ENCODE measurements at regions not wholly inside any gene's neighbourhood (a gene's known extent, or its start where the extent isn't known, plus 50 kb on each side); places are given as distances from the start of the nearest gene placed in this dataset.
"Not testable (repeated sequence)": the region's sequence is repeated elsewhere in the genome, so short reads cannot be mapped to it uniquely, and the experiment has no call there.

DNA sequence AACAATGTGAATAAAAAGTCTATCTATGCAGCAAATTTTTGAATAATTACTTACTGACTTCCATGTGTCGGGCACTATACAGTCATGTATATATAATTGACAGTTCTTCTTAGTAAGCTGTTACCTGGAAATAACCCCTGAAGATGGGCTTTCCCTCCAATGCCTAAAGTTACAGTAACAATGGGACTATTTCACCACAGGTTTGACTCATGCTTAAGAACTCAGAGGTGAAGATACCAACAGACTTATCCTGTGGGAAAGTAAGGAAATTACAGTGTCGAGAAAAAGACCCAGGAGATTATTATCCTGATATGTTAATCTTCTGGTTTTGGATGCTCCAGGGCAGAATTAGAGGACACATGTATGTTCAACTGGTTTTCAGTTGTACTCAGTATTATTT lies 601.5 kb upstream of the SOX9 start:
- no peak for DNase-seq

DNA sequence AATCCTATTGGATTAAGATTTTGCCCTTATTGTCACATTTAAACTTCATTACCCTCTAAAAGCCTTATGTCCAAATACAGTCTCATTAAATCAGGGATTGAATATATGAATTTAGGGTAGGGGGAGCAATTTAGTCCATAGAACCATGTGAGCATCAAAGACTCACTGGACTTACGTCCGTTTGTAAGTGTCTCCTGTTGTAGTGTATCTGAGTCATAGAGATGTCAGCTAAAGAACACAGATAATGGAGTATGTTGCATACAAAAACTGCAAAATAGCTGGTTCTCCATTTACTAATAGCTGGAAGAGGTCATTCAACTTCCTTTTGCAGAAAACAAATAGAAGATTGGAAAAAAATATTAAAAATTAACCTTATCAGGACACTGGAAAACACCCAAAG lies 599.1 kb upstream of the SOX9 start:
- DNase-seq = no peak

DNA sequence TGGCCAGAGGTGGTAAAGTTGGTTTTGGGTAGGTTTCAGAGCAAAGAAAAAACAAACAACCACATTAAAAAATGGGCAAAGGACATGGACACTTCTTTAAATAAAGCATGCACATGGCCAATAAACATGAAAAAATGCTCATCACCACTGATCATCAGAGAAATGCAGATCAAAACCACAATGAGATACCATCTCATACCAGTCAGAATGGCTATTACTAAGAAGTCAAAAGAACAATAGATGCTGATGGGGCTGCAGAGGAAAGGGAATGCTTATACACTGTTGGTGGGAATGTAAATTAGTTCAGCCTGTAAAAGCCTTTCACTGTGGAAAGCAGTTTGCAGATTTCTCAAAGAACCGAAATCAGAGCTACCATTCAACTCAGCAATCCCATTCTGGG lies 598.4 kb upstream of the SOX9 start:
- peak; percentile 47 for DNase-seq

DNA sequence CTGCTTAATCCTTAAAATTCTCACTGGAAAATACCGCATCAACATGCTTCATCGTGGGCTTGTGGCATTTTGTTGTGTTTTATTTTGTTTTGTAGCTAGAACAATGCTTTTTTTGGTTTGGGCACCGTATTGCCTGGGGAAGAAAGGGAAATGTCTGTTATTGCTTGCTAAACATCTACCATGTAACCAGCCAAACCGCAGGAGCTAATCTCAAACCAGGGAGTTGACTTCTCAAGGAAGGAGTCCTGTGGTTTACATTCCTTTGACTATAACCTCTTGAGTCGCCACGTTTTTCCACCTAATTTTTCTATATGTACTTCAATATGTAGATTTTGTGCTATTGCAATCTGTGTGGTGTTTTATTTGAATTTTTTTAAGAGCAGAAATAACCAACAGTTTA lies 593.5 kb upstream of the SOX9 start:
- DNase-seq = no peak

DNA sequence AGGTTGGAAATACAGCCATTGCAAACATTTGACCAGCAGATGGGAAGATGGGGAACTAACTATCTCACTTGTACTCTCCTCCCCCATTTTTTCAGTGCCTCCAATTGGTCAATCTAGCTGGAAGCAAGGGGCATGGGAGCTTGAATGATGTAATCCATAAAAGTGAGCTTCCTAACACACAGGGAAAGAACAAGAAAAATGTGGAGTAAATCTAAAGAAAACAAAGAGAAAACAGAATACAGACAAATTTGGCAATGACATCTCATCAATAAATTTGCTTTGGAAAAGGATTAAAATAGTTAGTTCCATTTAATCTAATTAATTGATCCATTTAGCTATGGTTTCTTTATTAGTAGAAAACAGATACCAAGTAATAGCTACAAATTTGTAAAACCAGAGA lies 592.6 kb upstream of the SOX9 start:
- no peak for DNase-seq

DNA sequence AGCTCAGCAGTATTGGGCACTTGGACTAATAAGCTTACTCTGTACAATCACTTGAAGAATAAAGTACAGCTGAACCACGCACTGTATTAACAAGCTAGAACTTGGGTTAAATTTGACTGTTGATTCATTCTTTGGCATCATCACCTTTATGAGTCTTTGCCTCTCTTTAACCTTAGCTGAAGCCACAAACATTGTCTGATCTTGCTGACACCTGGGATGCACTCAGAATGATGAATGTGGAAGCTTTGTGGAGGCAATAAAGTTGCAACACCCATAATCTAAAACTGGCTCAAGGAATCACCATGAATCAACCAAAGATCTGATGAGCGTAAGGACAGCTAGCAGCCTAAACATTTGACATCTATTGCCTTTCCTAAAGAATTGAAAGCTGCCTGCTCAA lies 590.6 kb upstream of the SOX9 start:
- no peak for DNase-seq

DNA sequence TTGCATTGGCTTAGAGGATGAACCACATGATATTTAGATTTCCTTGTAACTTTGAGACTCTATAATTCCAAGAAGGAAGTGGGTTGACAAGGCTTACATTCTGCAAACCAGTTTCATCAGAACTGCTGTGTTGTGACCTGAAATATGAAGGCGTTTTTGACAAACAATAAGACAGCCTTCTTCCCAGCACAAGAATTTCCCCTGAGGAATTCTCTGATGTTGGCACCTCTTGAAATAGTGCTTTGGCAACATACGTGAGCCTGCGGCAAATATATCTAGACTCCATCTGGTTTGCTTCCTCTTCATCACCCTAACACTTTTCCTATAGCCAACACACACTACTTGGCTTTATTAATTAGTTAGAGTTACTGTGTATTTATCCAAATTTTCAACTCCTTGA lies 585.5 kb upstream of the SOX9 start:
- no peak for DNase-seq

DNA sequence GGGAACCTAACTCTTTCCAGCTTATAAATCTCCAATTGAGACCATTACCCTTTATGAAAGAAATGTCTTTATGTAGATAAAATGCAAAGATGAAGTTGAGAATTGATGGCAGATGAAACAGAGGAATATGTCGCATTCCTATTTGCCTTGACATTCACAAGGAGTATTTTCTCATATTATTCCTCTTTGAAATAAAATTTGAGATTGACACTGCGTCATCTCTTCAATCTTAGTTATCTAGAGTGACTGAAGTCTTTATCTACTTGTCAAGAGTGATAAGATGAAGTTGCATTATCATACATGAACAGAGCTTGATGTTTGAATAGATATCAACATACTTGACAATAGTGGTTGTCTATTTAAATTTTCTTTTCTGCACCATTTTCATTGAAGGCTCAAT lies 574.4 kb upstream of the SOX9 start:
- no peak for DNase-seq

DNA sequence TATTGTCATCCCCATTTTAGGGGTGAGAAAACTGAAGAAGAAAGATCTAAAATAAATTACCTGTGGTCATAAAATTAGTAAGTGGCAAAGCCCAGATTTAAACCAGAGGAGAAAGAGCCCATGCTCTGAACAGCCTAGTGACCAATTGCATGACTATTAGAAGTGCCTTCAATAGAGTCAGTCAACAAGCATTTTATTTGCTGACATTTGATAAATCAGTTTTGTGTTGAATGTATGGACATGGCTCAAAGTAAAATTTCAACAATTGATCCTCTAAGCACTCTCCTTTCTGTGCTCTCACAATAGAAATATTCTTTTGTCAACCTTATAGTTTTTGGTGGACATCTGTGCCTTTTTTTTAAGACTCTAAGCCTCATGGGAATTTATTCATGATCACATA lies 572.9 kb upstream of the SOX9 start:
- no peak for DNase-seq

DNA sequence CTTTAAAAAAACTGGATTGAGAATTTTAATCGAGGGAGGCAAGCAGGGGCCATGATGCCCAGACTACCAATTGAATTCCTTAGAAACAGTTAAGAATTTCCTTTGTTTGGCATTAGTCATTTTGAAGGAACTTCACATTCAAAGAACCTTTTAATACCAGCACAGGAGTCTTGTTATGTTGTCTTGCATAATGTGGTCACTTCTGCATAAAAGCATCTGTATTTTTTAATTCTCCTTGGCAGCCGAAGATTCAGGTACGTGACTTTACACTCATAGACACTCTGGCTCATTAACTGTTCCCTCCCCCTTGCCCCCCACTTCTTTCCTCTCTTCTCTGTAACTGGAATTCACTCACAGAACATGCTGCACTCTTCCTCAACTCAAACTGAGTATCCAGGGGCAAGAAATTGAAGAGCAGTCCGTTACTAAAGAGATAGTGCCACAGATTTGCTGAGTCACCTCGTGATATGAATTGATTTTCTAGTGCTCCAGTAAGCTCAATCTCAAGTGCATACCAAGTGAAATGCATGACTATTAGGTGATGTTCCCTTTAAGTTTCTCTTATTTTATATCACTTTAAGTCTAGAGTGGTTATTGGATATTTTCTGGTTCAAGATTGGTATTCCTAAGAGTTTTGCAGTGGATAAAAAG lies 572.2 kb upstream of the SOX9 start:
- peak; percentile 8 for DNase-seq

DNA sequence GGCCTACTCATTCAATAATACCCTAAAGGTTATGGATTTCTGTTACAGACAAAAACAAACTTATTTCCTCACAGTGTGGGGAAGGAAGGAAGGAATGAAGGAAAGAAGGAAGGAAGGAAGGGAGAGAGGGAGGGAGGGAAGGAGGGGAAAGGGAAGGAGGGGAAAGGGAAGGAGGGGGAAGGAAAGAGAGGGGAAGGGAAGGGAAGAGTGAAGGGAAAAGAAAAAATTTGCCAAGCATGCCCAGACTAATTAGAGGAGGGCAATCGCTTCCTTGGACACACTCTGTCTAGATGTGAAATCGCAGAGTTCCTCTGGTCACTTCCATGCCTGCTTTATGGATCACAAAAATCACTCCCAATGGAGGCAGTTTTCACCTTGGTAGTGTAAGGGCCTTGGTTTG lies 570.1 kb upstream of the SOX9 start:
- no peak for DNase-seq

DNA sequence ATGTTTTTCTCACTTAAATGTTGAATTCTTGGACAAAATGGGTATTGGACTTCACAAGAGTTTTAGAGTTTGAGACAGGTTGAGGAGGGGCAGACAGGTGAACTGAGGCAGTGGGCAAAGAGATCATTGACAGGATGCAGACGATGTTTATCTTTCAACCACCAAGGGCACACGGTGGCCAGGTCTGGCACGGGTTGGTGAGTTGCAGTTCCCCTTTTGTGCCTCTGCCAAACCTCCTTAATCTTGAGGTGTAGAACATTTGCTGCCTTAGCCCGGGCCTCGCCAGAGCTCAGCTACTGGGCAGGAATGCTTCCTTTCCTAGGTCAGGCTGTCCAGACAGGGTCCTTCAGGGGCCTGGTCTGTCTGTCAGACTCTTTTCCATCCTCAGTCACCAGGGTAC lies 567.4 kb upstream of the SOX9 start:
- no peak for DNase-seq

DNA sequence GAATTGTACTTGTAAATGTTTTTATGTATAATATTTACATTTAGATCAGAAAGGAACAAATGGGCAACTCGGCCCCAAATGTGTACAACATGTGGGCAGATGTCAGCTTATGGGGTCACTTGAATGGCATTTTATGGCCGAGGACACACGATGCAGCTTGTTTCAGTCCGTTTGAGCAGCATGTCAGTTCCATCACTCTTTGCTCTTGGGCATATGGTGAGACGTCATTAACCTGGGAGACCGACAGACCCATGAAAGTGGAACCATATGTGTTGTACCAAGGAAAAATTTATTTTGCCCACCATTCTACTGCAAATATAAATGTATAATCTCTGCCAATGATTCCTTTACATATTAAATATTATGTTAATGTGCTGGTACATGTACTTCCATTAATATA lies 561.9 kb upstream of the SOX9 start:
- DNase-seq = no peak

DNA sequence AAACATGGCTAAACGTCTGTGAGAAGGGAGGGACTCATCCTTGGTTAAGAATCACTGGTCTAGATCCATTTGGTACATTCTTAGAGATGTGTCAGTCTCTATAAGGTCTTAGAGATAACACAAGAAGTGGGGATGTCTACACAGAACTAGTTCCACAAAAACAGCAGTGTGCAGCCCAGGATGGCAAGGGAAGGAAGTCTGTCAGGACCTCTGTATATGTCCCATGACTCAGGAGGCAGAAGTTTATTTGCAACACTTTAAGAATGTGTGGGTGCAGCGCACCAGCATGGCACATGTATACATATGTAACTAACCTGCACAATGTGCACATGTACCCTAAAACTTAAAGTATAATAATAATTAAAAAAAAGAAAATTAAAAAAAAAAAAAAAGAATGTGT lies 548.5 kb upstream of the SOX9 start:
- DNase-seq = no peak

DNA sequence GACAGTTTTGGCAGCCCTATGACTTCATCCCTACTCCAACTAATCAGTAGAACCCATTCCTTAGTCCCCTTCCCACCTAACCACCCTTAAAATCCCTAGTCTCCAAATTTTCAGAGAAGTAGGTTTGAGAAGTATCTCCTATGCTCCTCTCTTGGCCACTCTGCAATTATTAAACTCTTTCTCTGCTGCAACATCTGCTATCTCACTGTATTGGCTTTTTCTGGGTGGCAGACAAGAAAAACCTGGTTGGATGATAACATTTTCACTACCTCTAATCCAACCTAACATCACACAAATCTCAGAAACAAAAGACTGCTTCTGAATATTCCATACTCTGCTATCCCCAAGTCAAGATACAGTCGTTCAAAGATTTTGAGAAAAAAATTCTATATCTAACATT lies 542.4 kb upstream of the SOX9 start:
- DNase-seq = no peak

DNA sequence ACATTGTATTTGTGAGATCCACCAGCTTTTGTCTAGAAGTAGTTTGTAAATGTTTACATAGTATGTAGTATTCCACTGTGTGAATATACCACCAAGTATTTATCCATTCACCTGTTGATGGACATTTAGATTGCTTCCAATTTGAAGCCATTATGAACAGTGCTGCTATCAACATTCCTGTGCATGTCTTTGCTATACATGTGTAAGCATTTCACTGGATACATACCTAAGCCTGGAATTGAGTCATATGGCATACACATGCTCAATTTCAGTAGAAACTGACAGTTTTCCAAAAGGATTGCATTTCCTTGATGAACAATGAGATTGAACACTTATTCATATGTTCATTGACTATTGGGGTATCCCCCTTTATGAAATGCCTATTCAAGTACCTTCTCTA lies 540.6 kb upstream of the SOX9 start:
- no peak for DNase-seq

DNA sequence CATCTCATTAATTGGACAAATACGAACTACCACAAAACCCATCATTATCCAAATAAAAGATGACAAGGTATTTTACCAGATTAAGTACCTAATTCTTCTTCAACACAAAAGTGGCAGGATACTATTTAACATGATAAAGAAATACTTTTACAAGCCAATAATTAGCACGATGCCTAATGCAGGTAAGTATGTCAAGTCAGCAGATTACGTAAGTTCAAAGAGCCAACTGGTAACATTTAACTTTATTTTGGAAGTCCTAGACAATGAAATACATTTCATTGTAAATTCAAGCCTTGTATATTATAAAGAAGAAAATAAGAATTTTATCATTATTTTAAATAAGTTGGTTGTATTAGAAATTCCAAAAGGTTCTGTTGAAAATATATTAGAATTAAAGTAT lies 535.3 kb upstream of the SOX9 start:
- no peak for DNase-seq

DNA sequence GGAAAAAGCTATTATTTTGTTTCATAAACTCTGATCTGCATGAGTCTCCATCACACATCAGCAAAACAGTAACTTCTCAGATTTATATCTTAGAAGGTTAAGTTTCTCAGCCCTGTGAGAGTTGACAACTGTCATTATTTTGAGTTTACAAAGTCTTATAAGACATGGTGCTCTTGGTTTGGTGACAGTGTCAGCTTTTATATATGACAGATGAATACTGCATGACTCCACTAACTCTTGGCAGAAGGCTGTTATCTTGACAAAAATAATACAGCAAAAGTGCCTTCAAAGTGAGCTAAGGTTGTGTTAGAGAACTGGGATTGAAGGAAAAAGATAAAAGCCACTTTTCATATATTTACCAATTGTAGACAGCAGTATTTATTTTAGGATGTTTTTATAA lies 528.4 kb upstream of the SOX9 start:
- no peak for DNase-seq

DNA sequence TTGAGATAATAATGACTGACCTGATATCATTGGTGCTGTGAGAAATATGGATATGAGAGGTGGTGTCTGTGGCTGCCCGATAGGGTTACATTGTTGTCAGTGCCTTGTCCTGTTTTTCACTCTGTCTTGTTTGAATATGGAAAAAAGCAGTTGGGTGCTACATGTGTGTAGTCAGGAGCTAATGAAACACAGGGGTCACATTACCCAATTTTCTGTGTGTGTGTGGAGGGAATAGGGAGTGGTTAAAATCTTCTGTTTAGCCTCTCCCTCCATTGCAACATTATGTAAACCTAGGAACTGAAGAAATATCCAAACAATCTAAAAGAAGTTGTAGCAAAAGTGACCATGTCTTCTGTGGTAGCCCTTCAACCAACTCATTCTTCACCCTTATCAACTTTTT lies 527.7 kb upstream of the SOX9 start:
- DNase-seq = no peak

DNA sequence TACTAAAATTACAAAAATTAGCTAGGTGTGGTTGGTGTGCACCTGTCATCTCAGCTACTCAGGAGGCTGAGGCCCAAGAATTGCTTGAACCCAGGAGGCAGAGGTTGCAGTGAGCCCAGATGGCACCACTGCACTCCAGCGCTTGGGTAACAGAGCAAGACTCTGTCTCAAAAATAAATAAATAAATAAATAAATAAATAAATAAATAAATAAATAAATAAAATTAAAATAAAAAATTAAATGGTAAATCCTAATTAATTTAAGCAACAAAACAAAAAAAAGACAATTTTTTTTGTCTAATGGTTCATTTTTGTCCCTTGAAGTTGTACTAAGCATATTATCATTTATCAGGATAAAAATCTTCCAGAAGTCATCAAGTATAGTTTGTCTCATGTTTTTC lies 521.2 kb upstream of the SOX9 start:
- DNase-seq = not testable (repeated sequence)

DNA sequence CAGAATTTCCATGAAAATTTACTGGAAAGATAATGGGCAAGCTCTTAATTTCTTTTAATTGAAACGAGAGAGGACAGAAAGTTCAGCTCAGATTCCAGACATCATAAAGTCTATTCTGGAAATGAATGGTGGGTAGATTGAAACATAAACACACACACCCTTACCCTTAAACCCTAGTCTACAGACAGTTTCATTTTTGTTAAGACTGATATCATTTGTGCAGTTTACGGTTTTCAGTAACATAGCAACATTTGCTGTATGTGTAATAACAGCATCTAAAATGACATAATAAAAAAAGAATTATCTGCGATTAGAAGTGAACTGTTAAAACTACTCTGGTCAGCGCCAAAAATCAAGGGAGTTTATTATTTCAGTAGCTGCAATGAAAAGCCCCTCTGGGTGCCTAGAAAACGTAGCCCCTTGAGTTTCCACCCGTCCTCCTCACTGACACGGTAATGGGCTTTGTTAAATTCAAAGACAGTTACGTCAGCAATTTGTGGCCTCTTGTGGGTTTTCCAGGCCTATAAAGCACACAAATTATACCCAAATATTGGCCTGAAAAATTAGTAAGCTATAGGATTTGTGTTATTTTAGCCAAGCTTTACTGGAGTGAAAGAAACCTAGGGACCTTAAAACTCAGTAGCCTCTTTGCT lies 520.6 kb upstream of the SOX9 start:
- no peak for DNase-seq

DNA sequence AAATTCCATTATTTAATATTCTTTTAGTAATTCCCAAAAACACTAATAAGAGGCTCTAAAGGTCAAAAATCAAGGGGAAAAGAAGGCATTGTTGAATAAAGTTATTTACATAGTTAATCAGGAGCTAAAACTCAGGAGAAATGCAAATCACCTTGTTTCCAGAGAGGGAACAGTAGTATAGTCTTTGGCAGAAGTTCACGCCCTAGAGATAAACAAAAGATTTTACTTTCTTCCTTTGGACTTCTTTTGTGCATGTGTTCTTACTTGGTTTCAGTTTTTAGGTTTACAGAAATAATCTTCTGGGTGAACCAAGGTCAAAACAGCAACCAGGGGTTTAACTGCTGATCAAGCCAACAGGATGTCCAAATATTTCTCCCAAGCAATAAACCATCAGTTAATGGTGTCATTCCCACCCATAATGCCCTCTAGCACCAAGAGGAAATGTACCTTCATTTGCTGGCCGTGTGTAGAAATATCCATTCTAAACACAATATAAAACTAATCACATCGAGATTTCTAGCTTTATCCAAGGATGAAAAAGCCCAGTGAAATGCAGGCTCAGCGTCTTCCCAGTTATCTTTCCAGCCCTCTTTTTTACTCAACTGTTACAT lies 518.8 kb upstream of the SOX9 start:
- DNase-seq = no peak

DNA sequence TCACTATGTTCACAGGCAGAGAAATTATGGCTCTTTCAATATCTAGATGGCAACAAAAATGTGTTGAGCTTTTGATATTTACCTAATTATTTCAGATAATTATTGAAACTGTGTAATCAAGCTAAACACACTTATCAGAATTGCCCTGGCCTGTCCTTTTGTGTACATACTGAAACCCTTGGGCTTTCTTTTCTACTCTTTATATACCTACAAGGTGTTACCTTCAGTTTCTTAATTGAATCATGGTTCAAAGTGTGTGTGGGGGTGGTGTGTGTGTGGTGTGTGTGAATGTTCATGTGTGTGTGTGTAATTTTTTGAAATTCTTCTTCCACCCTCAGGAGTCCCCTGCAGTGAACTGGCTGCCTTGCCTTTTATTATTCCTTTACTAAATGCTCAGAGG lies 506.8 kb upstream of the SOX9 start:
- DNase-seq = no peak

DNA sequence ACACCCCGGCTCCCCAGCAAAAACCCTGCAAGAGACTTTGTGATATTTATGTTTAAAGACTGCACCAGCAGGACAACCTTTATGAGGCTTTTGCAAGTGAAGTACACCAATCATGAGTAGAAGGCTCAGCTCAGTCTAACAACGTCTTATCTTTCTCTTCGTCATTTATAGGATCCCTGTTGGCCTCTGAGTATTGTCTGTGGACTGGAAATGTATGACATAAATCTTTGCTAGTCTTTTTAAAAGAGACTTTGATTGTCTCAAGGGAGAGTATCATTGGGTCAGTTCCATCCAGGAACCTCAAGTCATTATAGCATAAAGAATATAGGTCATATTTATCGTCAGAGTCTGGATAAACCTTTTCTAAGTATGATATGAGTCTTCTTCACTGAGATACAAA lies 505.0 kb upstream of the SOX9 start:
- no peak for DNase-seq

DNA sequence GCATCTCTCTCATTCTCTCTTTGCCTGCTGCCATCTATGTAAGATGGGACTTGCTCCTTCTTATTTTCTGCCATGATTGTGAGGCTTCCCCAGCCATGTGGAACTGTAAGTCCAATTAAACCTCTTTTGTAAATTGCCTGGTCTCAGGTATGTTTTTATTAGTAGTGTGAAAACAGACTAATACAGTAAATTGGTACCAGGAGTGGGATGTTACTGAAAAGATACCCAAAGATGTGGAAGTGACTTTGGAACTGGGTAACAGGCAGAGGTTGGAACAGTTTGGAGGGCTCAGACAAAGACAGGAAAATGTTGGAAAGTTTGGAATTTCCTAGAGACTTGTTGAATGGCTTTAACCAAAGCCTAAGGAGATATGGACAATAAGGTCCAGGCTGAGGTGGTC lies 503.1 kb upstream of the SOX9 start:
- DNase-seq = not testable (repeated sequence)

All from EL (cell line).